Activated CD4-positive, CD25-positive, alpha-beta regulatory T cell (primary cell): ENCODE measurements at regions not wholly inside any gene's neighbourhood (a gene's known extent, or its start where the extent isn't known, plus 50 kb on each side); places are given as distances from the start of the nearest gene placed in this dataset.
"Not testable (repeated sequence)": the region's sequence is repeated elsewhere in the genome, so short reads cannot be mapped to it uniquely, and the experiment has no call there.

Experiments used
- DNase-seq, 4 experiments: peaks; one replicate each; lab custom pipeline; 2025; lab: John Stamatoyannopoulos, UW

DNA sequence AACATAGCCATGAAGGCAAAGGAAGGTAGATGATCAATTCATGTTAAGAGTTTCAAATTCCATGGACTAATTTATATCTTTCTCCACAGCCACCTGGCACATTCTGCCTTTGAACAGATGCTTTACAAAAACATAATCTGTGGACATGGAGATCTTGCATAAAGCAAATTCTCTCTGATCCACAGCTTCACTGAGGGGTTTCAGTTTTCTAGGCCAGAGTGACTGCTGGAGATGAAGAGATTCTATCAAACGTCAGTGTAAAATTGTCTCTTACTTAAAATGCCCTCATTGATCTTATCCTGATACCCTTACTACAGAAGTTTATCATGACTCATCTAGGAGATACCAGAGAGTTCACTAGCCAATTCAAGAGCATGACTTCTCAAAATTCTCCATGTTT is 291.6 kb downstream of the DAD1 start:
- DNase-seq, result no peak

DNA sequence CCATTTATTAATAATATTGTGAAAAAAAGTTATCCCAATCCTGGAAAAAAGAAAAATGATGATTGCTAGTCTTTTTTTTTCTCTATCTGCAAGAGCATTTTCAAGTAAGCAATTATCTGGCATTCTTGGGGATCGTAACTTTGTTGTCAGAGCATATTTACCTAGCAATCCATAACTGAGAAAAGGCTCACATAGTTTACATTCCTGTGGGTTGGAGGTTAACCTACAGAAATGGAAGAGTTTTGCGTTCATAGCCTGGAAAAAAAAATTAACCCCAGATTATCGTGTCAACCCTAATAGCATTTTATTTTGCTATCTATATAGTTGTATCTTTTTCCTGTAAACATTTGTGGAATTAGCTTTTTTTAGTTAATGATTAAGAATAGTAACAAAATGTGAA is 292.3 kb downstream of the DAD1 start:
- DNase-seq, result no peak

DNA sequence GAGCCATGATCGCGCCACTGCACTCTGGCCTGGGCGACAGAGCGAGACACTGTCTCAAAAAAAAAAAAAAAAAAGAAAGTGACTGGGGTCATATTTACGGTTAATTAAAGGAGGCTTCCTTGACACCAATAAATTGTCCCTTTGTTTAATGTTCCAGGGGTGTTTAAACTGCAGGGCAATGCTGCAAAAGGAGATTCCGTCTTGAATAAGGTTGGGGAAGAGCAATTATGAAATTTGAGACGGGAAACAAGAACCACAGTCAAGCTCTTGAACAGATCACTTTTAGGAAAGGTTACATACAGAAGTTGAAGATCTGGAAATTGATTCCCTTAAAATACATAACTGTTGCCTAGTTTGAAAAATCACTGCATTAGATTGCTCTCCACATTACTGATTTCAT is 292.9 kb downstream of the DAD1 start:
- DNase-seq, result no peak

DNA sequence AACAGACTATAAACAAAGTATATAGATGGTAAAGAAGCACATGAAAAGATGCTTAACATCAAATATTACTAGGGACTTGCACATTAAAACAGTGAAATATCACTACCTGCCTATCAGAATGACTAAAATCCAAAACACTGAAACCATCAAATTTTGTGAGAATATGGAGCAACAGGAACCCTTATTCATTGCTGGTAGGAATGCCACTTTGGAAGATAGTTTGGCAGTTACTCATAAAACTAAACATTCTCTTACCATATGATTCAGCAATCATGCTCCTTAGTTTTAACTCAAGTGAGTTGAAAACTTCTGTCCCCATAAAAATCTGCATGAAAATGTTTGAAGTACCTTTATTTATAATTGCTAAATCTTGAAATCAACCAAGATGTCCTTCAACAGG is 297.6 kb downstream of the DAD1 start:
- no peak for DNase-seq

DNA sequence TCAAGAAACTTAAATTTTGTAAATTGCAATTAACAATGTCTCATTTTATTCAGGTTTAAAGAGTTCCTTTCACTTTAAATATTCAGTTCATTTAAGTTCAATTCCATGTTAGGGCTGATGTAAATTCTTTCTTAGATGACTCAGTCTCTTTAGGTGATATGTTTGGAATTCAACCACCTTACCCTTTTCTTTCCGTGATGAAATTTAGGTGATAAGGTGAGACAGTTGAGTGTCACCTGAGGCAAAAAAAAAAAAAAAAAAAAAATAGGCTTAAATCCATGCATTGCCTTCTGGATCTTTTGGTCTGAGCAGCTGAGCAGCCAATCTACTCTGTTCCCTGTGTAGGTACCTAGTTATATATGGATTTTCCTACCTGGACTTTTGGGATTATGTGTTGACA is 299.5 kb downstream of the DAD1 start:
- no peak for DNase-seq

DNA sequence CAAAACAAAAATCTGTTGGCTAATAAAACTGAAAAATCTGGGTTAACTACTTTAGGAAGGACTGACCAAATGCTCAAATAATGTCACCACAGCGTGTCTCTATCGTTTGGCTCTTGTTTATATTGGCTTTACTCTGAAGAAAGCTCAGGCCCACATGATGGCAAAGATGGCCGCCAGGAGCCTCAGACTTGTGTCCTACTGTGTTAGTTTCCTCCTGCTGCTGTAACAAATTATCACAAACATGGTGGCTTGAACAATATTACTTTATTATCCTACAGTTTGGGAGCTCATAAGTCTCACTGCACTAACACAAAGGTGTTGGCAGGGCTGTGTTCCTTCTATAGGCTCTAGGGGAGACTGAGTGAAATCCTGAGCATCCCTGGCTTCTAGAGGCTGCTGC is 303.0 kb downstream of the DAD1 start:
- no peak for DNase-seq

DNA sequence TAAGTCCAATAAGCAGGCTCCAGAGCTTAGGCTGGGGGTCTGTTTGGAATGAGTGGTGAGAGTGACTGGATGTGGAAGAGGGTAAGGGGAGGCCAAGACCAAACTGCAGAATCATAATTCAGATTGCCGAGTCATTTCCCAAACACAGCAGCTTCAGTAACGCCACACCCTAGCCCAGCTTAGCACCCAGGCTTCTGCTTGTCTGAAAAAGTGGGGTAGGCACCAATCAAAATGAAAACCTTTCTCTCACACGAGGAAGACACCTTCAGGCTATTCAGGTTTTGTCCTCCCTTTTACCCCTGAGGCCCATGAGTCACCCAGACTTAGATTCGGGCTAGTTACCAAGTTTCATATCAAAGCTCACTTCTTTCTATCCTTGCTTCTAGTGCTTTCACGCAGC is 306.1 kb downstream of the DAD1 start:
- DNase-seq, result no peak

DNA sequence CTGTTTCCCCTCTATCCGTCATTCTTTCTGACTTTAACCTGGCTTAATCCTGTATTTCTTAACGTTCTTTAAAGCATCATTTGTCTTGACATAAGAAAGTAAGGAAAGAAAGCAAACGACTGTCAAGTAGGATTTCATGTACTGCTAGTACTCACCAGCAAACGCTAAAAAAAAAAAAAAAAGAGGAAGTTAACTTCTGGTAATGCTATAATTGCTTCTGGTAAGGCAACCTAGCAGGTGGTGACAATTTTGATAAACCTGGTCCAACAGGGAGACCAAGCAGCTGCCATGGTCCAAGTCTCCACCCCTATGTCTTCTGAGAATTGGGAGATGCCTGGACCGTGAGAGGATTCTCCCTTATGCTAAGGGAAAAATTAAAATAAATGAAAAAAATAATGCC is 306.6 kb downstream of the DAD1 start:
- DNase-seq, result no peak

DNA sequence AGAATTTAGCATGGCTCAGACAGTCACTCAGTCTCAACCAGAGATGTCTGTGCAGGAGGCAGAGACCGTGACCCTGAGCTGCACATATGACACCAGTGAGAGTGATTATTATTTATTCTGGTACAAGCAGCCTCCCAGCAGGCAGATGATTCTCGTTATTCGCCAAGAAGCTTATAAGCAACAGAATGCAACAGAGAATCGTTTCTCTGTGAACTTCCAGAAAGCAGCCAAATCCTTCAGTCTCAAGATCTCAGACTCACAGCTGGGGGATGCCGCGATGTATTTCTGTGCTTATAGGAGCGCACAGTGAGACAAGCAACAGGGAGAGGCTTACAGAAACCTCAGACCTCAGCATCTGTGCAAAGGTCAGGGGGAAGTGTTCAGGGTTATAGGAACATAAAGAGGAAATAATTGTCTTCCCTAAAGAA is 307.6 kb downstream of the DAD1 start:
- not testable (repeated sequence) for DNase-seq

DNA sequence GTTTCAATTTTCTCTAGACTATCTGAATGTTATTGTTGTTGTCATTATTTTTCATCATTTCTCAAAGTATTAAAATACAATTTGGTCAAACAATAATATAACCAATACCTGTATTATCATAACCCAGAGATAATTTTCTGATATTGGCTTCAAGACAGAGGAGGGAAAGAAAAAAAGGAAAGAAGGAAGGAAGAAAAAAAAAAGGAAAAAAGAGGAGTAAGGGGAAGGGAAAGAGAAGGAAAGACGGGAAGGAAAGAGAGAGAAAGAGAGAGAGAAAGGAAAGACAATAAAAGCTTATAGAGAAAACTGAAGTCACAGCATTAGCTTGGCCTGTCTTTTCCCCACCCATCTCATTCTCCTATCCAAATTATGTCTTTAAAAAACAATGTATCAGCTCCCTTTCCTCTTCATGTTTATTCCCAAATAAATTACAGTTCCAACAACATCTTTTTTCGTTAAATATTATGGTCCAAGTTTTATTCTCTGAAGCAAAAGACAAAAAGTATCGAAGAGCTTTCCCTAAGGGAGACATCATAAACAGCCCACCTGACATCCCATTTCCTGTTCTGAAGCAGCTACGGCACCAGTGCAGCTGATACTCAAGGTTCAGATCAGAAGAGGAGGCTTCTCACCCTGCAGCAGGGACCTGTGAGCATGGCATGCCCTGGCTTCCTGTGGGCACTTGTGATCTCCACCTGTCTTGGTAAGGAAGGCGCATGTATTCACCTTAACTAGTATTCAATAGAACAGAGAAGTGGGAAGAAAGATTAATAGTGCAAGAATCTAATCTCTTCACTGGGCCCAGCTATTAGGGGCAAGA is 308.3 kb downstream of the DAD1 start:
- DNase-seq, result no peak

DNA sequence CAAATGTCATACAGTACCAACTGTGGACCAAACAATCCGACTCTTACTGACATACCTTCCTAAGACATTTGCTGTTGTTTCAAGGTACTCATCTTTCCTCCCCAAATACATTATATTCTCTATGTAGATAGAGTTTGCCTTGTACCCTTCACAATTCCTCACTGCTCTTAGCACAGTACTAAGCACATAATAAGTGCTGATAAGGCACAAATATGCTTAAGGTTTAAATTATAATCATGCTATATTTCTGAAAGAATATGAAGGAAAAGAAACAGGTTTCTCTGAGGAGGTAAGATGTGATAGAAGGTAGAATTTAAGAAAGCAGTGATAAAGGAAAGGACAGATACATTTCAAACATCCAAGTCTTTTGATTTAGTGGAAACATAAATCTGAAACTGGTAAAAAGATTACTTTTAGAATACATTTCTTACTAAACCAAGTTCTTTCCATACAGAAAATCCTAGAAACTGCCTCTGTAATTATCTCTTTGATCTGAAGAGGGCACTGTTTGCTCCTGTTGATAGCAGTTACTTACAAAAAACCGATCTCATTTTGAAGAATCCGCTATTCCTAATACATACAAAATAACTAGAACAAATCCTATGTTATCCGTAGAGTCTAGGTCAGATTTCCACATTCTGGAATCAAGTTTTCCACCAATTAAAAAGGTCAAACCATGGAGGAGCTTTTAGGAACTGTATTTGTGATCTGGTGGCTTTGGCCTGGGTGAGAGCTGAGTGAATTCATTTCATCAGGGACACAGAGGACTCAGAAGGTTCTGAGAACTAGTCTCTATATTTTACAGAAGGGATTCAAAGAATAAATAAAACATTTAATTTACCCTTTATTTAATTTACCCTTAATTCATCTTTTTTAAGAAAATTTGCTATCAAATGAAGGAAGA is 311.9 kb downstream of the DAD1 start:
- no peak for DNase-seq

DNA sequence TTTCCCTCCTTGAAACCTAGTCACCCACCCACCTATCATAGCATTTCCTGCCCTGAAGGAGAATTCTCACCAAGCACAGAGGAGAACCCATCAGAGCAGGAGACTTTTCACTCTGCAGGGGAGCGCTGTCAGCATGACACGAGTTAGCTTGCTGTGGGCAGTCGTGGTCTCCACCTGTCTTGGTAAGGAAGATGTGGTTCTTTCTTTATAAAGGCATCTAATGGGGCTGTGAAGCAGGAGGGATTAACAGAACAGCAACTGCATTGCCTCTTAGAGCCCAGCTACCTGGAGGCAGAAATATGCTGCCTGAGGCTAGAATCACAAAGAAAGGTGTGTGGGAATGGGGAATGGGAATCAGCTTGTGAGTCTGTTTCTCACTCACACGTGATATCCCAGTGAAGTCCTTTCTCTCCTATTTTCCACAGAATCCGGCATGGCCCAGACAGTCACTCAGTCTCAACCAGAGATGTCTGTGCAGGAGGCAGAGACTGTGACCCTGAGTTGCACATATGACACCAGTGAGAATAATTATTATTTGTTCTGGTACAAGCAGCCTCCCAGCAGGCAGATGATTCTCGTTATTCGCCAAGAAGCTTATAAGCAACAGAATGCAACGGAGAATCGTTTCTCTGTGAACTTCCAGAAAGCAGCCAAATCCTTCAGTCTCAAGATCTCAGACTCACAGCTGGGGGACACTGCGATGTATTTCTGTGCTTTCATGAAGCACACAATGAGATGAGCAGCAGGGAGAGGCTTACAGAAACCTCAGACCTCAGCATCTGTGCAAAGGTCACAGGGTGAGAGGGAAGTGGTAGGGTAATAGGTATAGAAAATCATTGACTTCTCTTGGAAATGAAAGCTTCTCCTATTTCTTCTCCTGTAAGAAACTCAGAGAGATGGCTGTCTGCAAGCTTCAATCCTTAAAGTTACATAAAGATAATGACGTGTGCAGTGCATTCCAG is 316.9 kb downstream of the DAD1 start:
- no peak for DNase-seq

DNA sequence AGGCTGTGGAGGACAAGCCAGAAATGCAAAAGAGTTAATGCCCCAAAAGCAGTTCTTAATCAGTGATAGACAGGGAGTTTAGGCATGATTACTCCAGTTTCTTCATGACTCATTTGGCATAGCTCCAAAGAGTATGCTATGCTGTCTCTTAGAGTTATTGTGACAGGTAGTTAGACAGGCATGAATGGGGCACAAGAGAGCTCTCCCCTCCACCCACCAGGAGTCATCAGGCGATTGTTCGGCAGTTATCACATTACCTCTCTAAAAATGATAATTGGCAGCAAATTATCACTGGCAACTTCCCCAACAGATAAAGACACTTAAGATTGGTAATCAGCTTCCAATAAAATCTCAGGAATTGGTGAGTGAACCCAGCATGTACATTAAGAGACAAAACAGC is 320.1 kb downstream of the DAD1 start:
- DNase-seq, result no peak

DNA sequence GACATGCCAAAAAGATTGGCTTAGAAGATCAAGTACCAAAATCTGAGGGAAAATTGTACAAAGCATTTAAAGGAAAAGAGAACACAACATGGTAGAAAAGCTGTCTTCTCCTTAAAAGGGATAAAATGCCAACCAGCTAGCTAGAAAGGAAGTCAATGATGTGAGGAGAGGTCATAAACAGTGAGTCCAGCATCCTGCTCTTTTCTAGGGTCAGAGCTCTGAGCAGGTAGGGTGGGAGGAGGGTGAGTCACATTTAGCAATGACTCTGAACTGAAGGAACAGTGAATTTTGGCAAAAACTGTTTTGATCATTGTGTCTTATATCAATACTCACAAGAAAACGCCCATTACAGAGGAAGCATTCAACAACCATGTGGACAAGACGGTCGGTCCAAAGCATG is 322.3 kb downstream of the DAD1 start:
- no peak for DNase-seq

DNA sequence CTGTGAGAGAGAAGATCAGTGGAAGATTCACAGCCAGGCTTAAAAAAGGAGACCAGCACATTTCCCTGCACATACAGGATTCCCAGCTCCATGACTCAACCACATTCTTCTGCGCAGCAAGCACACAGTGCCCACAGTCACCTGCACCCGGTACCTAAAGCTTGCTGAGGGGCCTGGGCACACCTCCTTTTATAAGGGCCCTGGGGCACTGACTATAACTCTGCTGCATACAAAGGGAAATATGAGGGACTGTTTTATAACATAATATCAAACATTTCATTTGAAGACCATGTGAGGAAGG is 322.9 kb downstream of the DAD1 start:
- DNase-seq, result no peak

DNA sequence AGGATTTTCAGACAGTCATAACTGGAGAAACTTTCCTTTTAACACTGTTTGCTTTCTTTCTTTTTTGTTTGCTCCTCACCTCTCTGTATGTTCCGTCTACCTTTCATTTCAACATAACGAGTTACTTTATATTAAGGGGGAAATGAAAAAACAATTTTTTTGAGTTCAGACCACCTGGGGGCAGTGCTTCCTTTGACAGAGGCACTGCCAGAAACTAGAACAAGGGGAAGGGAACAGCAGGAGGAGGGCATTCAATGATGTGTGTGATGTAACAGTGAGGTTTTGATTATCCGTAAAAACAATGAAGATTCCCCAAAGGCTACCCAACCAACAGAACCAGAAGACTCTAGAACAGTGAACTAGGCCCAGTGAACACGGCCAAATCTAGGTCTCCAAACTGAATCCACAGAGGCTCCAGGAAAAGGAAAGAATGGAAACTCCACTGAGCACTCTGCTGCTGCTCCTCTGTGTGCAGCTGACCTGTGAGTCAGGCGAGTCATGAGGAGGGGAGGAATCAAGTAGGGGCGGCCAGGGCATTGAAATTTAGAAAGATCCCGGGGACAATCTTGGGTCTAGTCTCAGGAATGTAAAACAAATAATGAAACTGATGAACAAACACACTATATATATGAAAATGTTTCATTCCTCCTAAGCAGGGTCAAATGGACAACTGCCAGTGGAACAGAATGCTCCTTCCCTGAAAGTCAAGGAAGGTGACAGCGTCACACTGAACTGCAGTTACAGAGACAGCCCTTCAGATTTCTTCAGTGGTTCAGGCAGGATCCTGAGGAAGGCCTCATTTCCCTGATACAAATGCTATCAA is 323.5 kb downstream of the DAD1 start:
- no peak for DNase-seq

DNA sequence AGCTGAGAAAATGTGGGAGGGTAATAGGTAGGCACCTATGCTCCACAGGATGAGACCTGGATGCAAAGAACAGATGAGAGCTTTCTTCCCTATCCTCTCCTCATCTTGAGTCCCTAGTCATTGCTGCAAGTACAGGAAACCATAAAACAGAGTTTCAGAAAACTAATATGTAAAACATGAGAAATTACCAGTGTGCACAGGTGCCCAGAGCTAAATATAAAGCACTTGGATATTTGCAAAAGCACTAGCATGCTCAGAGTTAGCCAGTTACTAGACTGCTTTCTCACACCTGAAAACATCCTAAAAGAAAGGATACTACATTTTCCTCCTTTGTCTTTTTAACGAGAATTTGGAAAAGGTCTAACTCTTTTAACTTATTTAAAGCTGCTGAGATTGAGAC is 324.3 kb downstream of the DAD1 start:
- no peak for DNase-seq

DNA sequence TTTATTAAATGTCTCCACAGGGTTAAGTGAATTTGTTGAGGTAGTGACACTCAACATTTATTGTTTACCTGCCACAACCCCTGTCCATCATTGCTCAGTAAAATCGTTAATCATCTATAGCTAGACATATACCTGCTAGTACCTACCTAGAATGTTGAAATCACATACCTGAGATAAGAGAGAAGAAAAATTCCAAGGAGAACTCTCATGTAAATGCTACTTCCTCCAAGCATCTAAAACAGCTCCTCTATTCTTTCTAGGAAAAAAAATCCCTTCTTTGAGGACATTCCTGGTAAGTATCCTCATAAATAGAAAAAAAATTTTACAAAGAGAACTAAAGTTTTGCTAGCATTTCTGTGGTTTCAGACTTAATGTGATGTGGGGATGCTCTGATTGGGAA is 325.1 kb downstream of the DAD1 start:
- no peak for DNase-seq

DNA sequence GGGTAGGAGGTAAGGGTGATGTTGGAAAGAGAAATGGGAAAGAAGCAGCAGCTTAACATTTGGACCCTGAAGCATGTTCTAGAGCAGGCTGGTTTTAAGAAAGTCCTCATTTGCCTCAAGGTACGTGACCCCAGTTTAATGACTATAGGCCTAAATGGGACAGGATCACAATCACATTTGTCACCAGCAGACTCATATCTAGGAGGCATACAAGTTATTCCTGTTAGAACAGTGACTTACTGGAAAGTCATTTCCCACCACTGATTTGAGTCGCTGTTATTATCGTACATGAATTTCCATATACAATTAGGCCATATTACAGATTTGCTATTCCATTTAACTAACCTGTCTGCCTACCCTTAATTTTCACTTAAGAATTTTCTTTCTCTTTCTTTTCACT is 326.1 kb downstream of the DAD1 start:
- no peak for DNase-seq

DNA sequence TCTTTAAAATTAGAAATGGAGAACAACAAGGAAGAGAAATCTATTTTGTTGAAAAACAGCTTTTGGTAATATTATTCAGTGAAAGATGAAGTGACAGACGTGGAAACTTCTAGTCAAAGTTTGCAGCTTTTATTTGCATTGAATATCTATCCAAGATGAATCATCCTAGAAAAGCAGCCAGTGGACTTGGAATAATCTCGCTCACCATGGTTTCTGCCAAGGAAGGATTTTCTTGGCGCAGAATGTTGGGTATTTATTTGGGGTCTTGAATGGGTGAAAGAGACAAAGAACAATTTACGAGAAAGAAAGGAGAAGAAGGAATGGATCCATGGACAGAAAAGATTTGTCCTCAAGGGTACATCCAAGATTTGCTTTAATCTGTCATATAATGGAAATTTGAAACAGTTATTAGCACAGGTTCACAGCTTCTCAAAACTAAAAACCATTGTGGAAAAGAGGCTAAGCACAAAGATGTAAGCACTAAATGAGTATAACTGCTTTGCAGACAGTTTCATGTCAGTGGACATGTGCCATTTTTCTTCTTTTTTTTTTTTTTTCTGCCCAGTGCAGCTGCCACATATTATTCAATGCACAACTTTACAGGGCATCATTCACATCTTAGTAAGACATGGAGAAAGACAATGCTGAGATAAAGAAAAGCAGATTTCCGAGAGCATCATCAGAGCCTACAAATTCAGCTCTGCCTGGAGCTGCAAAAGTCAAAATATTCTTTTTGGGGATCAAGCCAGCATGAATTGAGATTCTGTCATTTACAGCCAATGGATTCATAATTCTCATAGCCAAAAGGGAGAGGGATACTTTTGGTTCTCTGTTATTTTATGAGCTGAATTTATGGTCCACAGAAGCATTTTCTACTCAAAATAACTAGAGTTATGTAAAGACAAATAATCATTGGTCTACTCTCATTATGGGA is 333.7 kb downstream of the DAD1 start:
- DNase-seq, result no peak
